ENCODE measurements at regions not wholly inside any gene's neighbourhood (a gene's known extent, or its start where the extent isn't known, plus 50 kb on each side); places are given as distances from the start of the nearest gene placed in this dataset.

GRCh38 chr7:52863652-52864051 is 171.8 kb upstream of the POM121L12 start:
- DNase-seq (no peak), ATAC-seq (no peak)
- no peak overlapping the region for H3K27ac Mint-ChIP-seq
- H3K36me3 Mint-ChIP-seq (ENCODE audit: low read depth), result no peaks in the 10 kb centered on the region
- no peak overlapping the region for H3K4me3 Mint-ChIP-seq
- no peaks in the 10 kb centered on the region for H3K4me1 Mint-ChIP-seq (ENCODE audit: low read depth)
- H3K27me3 Mint-ChIP-seq (ENCODE audit: low read depth), result no peaks in the 10 kb centered on the region
- ChIA-PET CTCF (no interaction called here), POLR2A (no interaction called here)
- peaks cover 28% of the 10 kb centered on the region for H3K9me3 Mint-ChIP-seq (ENCODE audit: insufficient read depth)

GRCh38 chr7:52862321-52862720 is 173.1 kb upstream of the POM121L12 start:
- ChIA-PET CTCF (no interaction called here), POLR2A (no interaction called here)
- ATAC-seq (no peak), DNase-seq (no peak)
- H3K4me3 Mint-ChIP-seq, result no peak overlapping the region
- H3K27me3 Mint-ChIP-seq (ENCODE audit: low read depth), result no peaks in the 10 kb centered on the region
- no peaks in the 10 kb centered on the region for H3K36me3 Mint-ChIP-seq (ENCODE audit: low read depth)
- H3K4me1 Mint-ChIP-seq (ENCODE audit: low read depth), result no peaks in the 10 kb centered on the region
- H3K9me3 Mint-ChIP-seq (ENCODE audit: insufficient read depth), result peaks cover 19% of the 10 kb centered on the region
- H3K27ac Mint-ChIP-seq, result no peak overlapping the region

GRCh38 chr7:52857367-52857766 is 178.1 kb upstream of the POM121L12 start:
- no peak overlapping the region for H3K27ac Mint-ChIP-seq
- POLR2A ChIA-PET, result no interaction called here
- ATAC-seq (no peak), DNase-seq (no peak)
- H3K36me3 Mint-ChIP-seq (ENCODE audit: low read depth), result no peaks in the 10 kb centered on the region
- peaks cover 10% of the 10 kb centered on the region for H3K9me3 Mint-ChIP-seq (ENCODE audit: insufficient read depth)
- H3K4me3 Mint-ChIP-seq, result no peak overlapping the region
- H3K4me1 Mint-ChIP-seq (ENCODE audit: low read depth), result no peaks in the 10 kb centered on the region
- CTCF ChIA-PET, result no interaction called here
- H3K27me3 Mint-ChIP-seq (ENCODE audit: low read depth), result no peaks in the 10 kb centered on the region

GRCh38 chr7:52854681-52855080 is 180.8 kb upstream of the POM121L12 start:
- POLR2A ChIA-PET, result no interaction called here
- ATAC-seq, result no peak

GRCh38 chr7:52851547-52851946 is 183.9 kb upstream of the POM121L12 start:
- no peak for DNase-seq
- Mint-ChIP-seq H3K27ac (no peak overlapping the region), H3K36me3 (ENCODE audit: low read depth) (no peaks in the 10 kb centered on the region), H3K9me3 (ENCODE audit: insufficient read depth) (peaks cover 16% of the 10 kb centered on the region), H3K4me3 (no peak overlapping the region), H3K4me1 (ENCODE audit: low read depth) (no peaks in the 10 kb centered on the region), H3K27me3 (ENCODE audit: low read depth) (no peaks in the 10 kb centered on the region)
- ATAC-seq, result no peak
- ChIA-PET POLR2A (no interaction called here), CTCF (no interaction called here)

More at GRCh38 chr7:52854681-52855080, 180.8 kb upstream of the POM121L12 start:
- Mint-ChIP-seq H3K27me3 (ENCODE audit: low read depth) (no peaks in the 10 kb centered on the region), H3K9me3 (ENCODE audit: insufficient read depth) (peaks cover 10% of the 10 kb centered on the region), H3K4me1 (ENCODE audit: low read depth) (no peaks in the 10 kb centered on the region), H3K36me3 (ENCODE audit: low read depth) (no peaks in the 10 kb centered on the region), H3K27ac (no peak overlapping the region), H3K4me3 (no peak overlapping the region)
- no peak for DNase-seq
- CTCF ChIA-PET, result no interaction called here

- POLR2A ChIA-PET, result no interaction called here
- DNase-seq (no peak), ATAC-seq (no peak)
- no peaks in the 10 kb centered on the region for H3K36me3 Mint-ChIP-seq (ENCODE audit: low read depth)
- H3K27ac Mint-ChIP-seq, result no peak overlapping the region
- H3K9me3 Mint-ChIP-seq (ENCODE audit: insufficient read depth), result peaks cover 30% of the 10 kb centered on the region
- CTCF ChIA-PET, result no interaction called here
- no peaks in the 10 kb centered on the region for H3K27me3 Mint-ChIP-seq (ENCODE audit: low read depth)
- H3K4me1 Mint-ChIP-seq (ENCODE audit: low read depth), result no peaks in the 10 kb centered on the region
- no peak overlapping the region for H3K4me3 Mint-ChIP-seq
These were observed 192.0 kb upstream of the POM121L12 start for GRCh38 chr7:52843436-52843835.

GRCh38 chr7:52842202-52842900 is 193.1 kb upstream of the POM121L12 start:
- Mint-ChIP-seq H3K36me3 (ENCODE audit: low read depth) (no peaks in the 10 kb centered on the region), H3K27ac (no peak overlapping the region), H3K27me3 (ENCODE audit: low read depth) (no peaks in the 10 kb centered on the region), H3K9me3 (ENCODE audit: insufficient read depth) (peaks cover 28% of the 10 kb centered on the region), H3K4me3 (no peak overlapping the region), H3K4me1 (ENCODE audit: low read depth) (no peaks in the 10 kb centered on the region)
- POLR2A ChIA-PET, result no interaction called here
- CTCF ChIA-PET, result no interaction called here
- no peak for DNase-seq
- no peak for ATAC-seq

GRCh38 chr7:52838981-52839411 is 196.4 kb upstream of the POM121L12 start:
- H3K4me1 Mint-ChIP-seq (ENCODE audit: low read depth), result no peaks in the 10 kb centered on the region
- ATAC-seq, result no peak
- no peak overlapping the region for H3K27ac Mint-ChIP-seq
- peaks cover 24% of the 10 kb centered on the region for H3K9me3 Mint-ChIP-seq (ENCODE audit: insufficient read depth)
- ChIA-PET CTCF (no interaction called here), POLR2A (no interaction called here)
- H3K4me3 Mint-ChIP-seq, result no peak overlapping the region
- no peaks in the 10 kb centered on the region for H3K27me3 Mint-ChIP-seq (ENCODE audit: low read depth)
- no peak for DNase-seq
- H3K36me3 Mint-ChIP-seq (ENCODE audit: low read depth), result no peaks in the 10 kb centered on the region

- no peaks in the 10 kb centered on the region for H3K36me3 Mint-ChIP-seq (ENCODE audit: low read depth)
- H3K4me3 Mint-ChIP-seq, result no peak overlapping the region
- H3K4me1 Mint-ChIP-seq (ENCODE audit: low read depth), result no peaks in the 10 kb centered on the region
- peaks cover 14% of the 10 kb centered on the region for H3K9me3 Mint-ChIP-seq (ENCODE audit: insufficient read depth)
- no peak overlapping the region for H3K27ac Mint-ChIP-seq
- ATAC-seq (no peak), DNase-seq (no peak)
- POLR2A ChIA-PET, result no interaction called here
- CTCF ChIA-PET, result no interaction called here
- no peaks in the 10 kb centered on the region for H3K27me3 Mint-ChIP-seq (ENCODE audit: low read depth)
These were observed 204.1 kb upstream of the POM121L12 start for GRCh38 chr7:52831321-52831720.

- no peaks in the 10 kb centered on the region for H3K36me3 Mint-ChIP-seq (ENCODE audit: low read depth)
- H3K4me1 Mint-ChIP-seq (ENCODE audit: low read depth), result no peaks in the 10 kb centered on the region
- CTCF ChIA-PET, result no interaction called here
- no peak overlapping the region for H3K27ac Mint-ChIP-seq
- H3K9me3 Mint-ChIP-seq (ENCODE audit: insufficient read depth), result peaks cover 12% of the 10 kb centered on the region
- no peak overlapping the region for H3K4me3 Mint-ChIP-seq
- H3K27me3 Mint-ChIP-seq (ENCODE audit: low read depth), result no peaks in the 10 kb centered on the region
- ATAC-seq, result no peak
- POLR2A ChIA-PET, result no interaction called here
- DNase-seq, result no peak
These were observed 204.6 kb upstream of the POM121L12 start for GRCh38 chr7:52830801-52831200.

- POLR2A ChIA-PET, result no interaction called here
- Mint-ChIP-seq H3K9me3 (ENCODE audit: insufficient read depth) (peaks cover 21% of the 10 kb centered on the region), H3K27ac (no peak overlapping the region)
These were observed 208.7 kb upstream of the POM121L12 start for GRCh38 chr7:52826515-52827265.

GRCh38 chr7:52825611-52826010 is 209.8 kb upstream of the POM121L12 start:
- Mint-ChIP-seq H3K4me3 (no peak overlapping the region), H3K36me3 (ENCODE audit: low read depth) (no peaks in the 10 kb centered on the region), H3K27me3 (ENCODE audit: low read depth) (no peaks in the 10 kb centered on the region), H3K4me1 (ENCODE audit: low read depth) (no peaks in the 10 kb centered on the region), H3K9me3 (ENCODE audit: insufficient read depth) (peaks cover 21% of the 10 kb centered on the region), H3K27ac (no peak overlapping the region)
- no peak for ATAC-seq
- ChIA-PET CTCF (no interaction called here), POLR2A (no interaction called here)
- no peak for DNase-seq

More at GRCh38 chr7:52826515-52827265, 208.7 kb upstream of the POM121L12 start:
- Mint-ChIP-seq H3K4me1 (ENCODE audit: low read depth) (no peaks in the 10 kb centered on the region), H3K36me3 (ENCODE audit: low read depth) (no peaks in the 10 kb centered on the region), H3K4me3 (no peak overlapping the region), H3K27me3 (ENCODE audit: low read depth) (no peaks in the 10 kb centered on the region)
- CTCF ChIA-PET, result no interaction called here
- ATAC-seq (no peak), DNase-seq (no peak)

- ChIA-PET CTCF (no interaction called here), POLR2A (no interaction called here)
- Mint-ChIP-seq H3K27me3 (ENCODE audit: low read depth) (no peaks in the 10 kb centered on the region), H3K27ac (no peak overlapping the region), H3K9me3 (ENCODE audit: insufficient read depth) (peaks cover 17% of the 10 kb centered on the region), H3K4me3 (no peak overlapping the region), H3K36me3 (ENCODE audit: low read depth) (no peaks in the 10 kb centered on the region), H3K4me1 (ENCODE audit: low read depth) (no peaks in the 10 kb centered on the region)
- ATAC-seq (no peak), DNase-seq (no peak)
These were observed 223.9 kb upstream of the POM121L12 start for GRCh38 chr7:52811537-52811936.

Measured in activated CD8-positive, alpha-beta T cell treated with anti-CD3 and anti-CD28 coated beads, Interleukin-2, amount 10 ng/mL, durations not matched to agents 7 days and 5 days (primary cell).